Liver (tissue), 8 donors: ENCODE measurements at regions not wholly inside any gene's neighbourhood (a gene's known extent, or its start where the extent isn't known, plus 50 kb on each side); places are given as distances from the start of the nearest gene placed in this dataset.

Experiments used
- DNase-seq: peaks from one replicate; pipeline ENCODE4 v3.0.0-alpha.2; 2017; ENCODE audit warnings: low spot score
- H3K27ac ChIP-seq, 2 donors: one replicate each; pipeline ENCODE4 v1.7.0; 2013; ENCODE audit warnings: inconsistent platforms in 2 of 2, low read length in 2 of 2, control low read depth in 1 of 2, low read depth in 1 of 2, mild to moderate bottlenecking in 1 of 2
- H3K27me3 ChIP-seq, 4 donors: one replicate each; pipeline versions ENCODE4 v1.6.1 to v1.7.0; 2013; ENCODE audit warnings: low read length in 3 of 4, inconsistent platforms in 1 of 4, mild to moderate bottlenecking in 1 of 4, moderate library complexity in 1 of 4; ENCODE audit not compliant: control insufficient read depth in 4 of 4, insufficient read depth in 4 of 4
- H3K36me3 ChIP-seq, 4 donors: one replicate each; pipeline versions ENCODE4 v1.6.1 to v1.7.0; 2013; ENCODE audit warnings: low read length in 3 of 4, mild to moderate bottlenecking in 3 of 4, low read depth in 1 of 4, moderate library complexity in 1 of 4; ENCODE audit not compliant: control insufficient read depth in 4 of 4, insufficient read depth in 3 of 4
- H3K4me1 ChIP-seq, 4 donors: one replicate each; pipeline versions ENCODE4 v1.6.1 to v1.7.0; 2013; ENCODE audit warnings: low read length in 3 of 4, mild to moderate bottlenecking in 3 of 4, moderate library complexity in 1 of 4; ENCODE audit not compliant: control insufficient read depth in 4 of 4, insufficient read depth in 4 of 4
- H3K4me3 ChIP-seq, 3 donors: one replicate each; pipeline versions ENCODE4 v1.6.1 to v1.7.0; 2013; ENCODE audit warnings: low read length in 3 of 3, control low read depth in 1 of 3, low read depth in 1 of 3, mild to moderate bottlenecking in 1 of 3
- H3K9ac ChIP-seq, 2 donors: one replicate each; pipeline ENCODE4 v1.7.0; 2013; ENCODE audit warnings: low read length in 2 of 2, mild to moderate bottlenecking in 2 of 2, moderate library complexity in 2 of 2, control low read depth in 1 of 2, low read depth in 1 of 2
- H3K9me3 ChIP-seq, 4 donors: one replicate each; pipeline versions ENCODE4 v1.6.1 to v1.7.0; 2013; ENCODE audit warnings: low read length in 3 of 4; ENCODE audit not compliant: control insufficient read depth in 4 of 4
- FOXA1 ChIP-seq: IDR thresholded peaks from 2 replicates; pipeline ENCODE4 v1.6.1; 2016; ENCODE audit warnings: antibody characterized with exemption
- FOXA2 ChIP-seq: IDR thresholded peaks from 2 replicates; pipeline ENCODE4 v1.6.1; 2016; ENCODE audit warnings: antibody characterized with exemption
- GABPA ChIP-seq, 2 donors: IDR thresholded peaks in 1 of 2; conservative IDR thresholded peaks in 1 of 2; 2 replicates each; pipeline ENCODE4 v1.6.1; 2016; ENCODE audit warnings: antibody characterized with exemption in 2 of 2, mild to moderate bottlenecking in 1 of 2, moderate library complexity in 1 of 2
- HNF4A ChIP-seq, 2 donors: conservative IDR thresholded peaks; 2 replicates each; pipeline ENCODE4 v1.6.1; 2016; ENCODE audit warnings: antibody characterized with exemption in 2 of 2, mild to moderate bottlenecking in 2 of 2
- JUND ChIP-seq, 2 donors: IDR thresholded peaks; 2 replicates each; pipeline ENCODE4 v1.6.1; 2016; ENCODE audit warnings: antibody characterized with exemption in 2 of 2
- NR2F2 ChIP-seq: IDR thresholded peaks from 2 replicates; pipeline ENCODE4 v1.6.1; 2016; ENCODE audit warnings: antibody characterized with exemption
- RAD21 ChIP-seq, 2 donors: IDR thresholded peaks; 2 replicates each; pipeline ENCODE4 v1.6.1; 2016; ENCODE audit warnings: antibody characterized with exemption in 2 of 2, mild to moderate bottlenecking in 2 of 2
- RXRA ChIP-seq, 2 donors: IDR thresholded peaks; 2 replicates each; pipeline ENCODE4 v1.6.1; 2017 to 2018; ENCODE audit warnings: antibody characterized with exemption in 2 of 2, mild to moderate bottlenecking in 1 of 2
- SP1 ChIP-seq: IDR thresholded peaks from 2 replicates; pipeline ENCODE4 v1.6.1; 2018; ENCODE audit warnings: antibody characterized with exemption, mild to moderate bottlenecking
- TAF1 ChIP-seq: conservative IDR thresholded peaks from 2 replicates; pipeline ENCODE4 v1.6.1; 2016; ENCODE audit warnings: antibody characterized with exemption, mild to moderate bottlenecking
- YY1 ChIP-seq: IDR thresholded peaks from 2 replicates; pipeline ENCODE4 v1.6.1; 2016; ENCODE audit warnings: antibody characterized with exemption, mild to moderate bottlenecking
- WGBS: extraction: QIAGEN DNeasy Blood & Tissue Kit; methylation state at CpG from one replicate; pipeline ENCODE4 v1.1.7; 2013; 5-methylcytosine and 5-hydroxymethylcytosine counted together
- TF ChIP-seq, protein P1 (sequence below): IDR thresholded peaks from 2 replicates; pipeline ENCODE4 v1.6.1; 2016; ENCODE audit warnings: antibody characterized with exemption
- TF ChIP-seq, protein P2 (sequence below): IDR thresholded peaks from 2 replicates; pipeline ENCODE4 v1.6.1; 2016; ENCODE audit warnings: antibody characterized with exemption
- TF ChIP-seq, protein P3 (sequence below): IDR thresholded peaks from 2 replicates; pipeline ENCODE4 v1.6.1; 2016; ENCODE audit warnings: antibody characterized with exemption
- TF ChIP-seq, protein P4 (sequence below): IDR thresholded peaks from 2 replicates; pipeline ENCODE4 v1.6.1; 2016; ENCODE audit warnings: antibody characterized with exemption, mild to moderate bottlenecking
- TF ChIP-seq, protein P5 (sequence below): fragments of 150-350 bp; IDR thresholded peaks from 2 replicates; pipeline ENCODE4 v1.5.1; 2017; ENCODE audit warnings: improper control_type of control experiment, low read depth, low read length; ENCODE audit not compliant: missing input control
- donor health status: healthy.
- donor health status: healthy.
- donor health status: healthy.
- donor health status: healthy.
- donor health status: healthy.

DNA sequence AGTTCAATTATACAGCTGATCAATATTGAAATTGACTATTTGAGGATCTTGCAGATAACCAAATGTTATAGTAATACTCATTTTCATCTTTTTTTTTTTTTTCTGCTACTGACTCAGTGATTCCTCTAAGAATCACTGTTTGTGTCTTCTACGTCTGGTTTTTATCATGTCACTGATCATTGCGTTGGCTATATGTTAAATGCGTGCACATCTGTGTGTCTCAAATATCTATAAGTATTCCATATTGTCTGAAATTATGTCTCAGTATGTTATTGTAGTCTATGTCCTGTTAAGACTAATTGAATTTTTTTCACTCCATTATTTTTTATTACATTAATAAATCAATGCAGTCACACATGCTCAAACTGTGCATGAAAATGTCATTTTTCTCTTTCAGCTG, 200.5 kb downstream of the PCDH20 start:
- TF ChIP-seq, protein P1, sequence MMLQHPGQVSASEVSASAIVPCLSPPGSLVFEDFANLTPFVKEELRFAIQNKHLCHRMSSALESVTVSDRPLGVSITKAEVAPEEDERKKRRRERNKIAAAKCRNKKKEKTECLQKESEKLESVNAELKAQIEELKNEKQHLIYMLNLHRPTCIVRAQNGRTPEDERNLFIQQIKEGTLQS: no peak
- TF ChIP-seq FOXA2: no peak
- TF ChIP-seq, protein P2, sequence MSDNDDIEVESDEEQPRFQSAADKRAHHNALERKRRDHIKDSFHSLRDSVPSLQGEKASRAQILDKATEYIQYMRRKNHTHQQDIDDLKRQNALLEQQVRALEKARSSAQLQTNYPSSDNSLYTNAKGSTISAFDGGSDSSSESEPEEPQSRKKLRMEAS: no peak
- TF ChIP-seq, protein P3, sequence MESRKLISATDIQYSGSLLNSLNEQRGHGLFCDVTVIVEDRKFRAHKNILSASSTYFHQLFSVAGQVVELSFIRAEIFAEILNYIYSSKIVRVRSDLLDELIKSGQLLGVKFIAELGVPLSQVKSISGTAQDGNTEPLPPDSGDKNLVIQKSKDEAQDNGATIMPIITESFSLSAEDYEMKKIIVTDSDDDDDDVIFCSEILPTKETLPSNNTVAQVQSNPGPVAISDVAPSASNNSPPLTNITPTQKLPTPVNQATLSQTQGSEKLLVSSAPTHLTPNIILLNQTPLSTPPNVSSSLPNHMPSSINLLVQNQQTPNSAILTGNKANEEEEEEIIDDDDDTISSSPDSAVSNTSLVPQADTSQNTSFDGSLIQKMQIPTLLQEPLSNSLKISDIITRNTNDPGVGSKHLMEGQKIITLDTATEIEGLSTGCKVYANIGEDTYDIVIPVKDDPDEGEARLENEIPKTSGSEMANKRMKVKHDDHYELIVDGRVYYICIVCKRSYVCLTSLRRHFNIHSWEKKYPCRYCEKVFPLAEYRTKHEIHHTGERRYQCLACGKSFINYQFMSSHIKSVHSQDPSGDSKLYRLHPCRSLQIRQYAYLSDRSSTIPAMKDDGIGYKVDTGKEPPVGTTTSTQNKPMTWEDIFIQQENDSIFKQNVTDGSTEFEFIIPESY: no peak
- no peak for TF ChIP-seq FOXA1
- no peak for TF ChIP-seq SP1
- no peak for TF ChIP-seq RXRA (IDR thresholded peaks at IDR 0.05)
- TF ChIP-seq, protein P4, sequence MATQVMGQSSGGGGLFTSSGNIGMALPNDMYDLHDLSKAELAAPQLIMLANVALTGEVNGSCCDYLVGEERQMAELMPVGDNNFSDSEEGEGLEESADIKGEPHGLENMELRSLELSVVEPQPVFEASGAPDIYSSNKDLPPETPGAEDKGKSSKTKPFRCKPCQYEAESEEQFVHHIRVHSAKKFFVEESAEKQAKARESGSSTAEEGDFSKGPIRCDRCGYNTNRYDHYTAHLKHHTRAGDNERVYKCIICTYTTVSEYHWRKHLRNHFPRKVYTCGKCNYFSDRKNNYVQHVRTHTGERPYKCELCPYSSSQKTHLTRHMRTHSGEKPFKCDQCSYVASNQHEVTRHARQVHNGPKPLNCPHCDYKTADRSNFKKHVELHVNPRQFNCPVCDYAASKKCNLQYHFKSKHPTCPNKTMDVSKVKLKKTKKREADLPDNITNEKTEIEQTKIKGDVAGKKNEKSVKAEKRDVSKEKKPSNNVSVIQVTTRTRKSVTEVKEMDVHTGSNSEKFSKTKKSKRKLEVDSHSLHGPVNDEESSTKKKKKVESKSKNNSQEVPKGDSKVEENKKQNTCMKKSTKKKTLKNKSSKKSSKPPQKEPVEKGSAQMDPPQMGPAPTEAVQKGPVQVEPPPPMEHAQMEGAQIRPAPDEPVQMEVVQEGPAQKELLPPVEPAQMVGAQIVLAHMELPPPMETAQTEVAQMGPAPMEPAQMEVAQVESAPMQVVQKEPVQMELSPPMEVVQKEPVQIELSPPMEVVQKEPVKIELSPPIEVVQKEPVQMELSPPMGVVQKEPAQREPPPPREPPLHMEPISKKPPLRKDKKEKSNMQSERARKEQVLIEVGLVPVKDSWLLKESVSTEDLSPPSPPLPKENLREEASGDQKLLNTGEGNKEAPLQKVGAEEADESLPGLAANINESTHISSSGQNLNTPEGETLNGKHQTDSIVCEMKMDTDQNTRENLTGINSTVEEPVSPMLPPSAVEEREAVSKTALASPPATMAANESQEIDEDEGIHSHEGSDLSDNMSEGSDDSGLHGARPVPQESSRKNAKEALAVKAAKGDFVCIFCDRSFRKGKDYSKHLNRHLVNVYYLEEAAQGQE: no peak
- TF ChIP-seq GABPA (IDR thresholded peaks at IDR 0.05 in 1 of 2, conservative IDR thresholded peaks at IDR 0.05 in 1 of 2): no peak
- H3K36me3 ChIP-seq: no peaks in the 10 kb centered on the region
- H3K27ac ChIP-seq: no peak overlapping the region
- peaks cover 0 to 3% (median under 1%) of the 10 kb centered on the region in 4 donors for H3K9me3 ChIP-seq
- no peaks in the 10 kb centered on the region for H3K27me3 ChIP-seq
- H3K4me3 ChIP-seq: no peak overlapping the region
- 73% methylated on average over 3 of the region's 3 CpGs for WGBS
- no peak overlapping the region for H3K9ac ChIP-seq
- no peak for DNase-seq
- no peaks in the 10 kb centered on the region for H3K4me1 ChIP-seq

DNA sequence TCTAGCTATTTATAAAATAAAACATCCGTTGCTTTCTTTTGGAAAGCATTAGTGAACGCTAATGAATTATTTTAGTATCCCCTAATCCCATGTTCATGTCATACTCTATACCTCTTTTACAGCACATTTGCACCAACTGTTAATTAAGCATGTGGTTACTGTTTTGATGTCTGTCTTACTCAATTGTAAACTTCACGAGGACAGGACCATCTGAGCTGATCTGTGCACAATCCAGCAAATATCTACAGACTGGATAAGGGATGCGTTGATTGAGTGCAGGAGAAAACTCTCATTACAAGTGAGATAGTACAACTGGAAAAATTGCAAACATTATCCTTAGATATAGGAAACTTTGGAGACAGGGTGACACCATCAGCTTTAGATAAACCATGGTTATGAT, 201.1 kb downstream of the PCDH20 start:
- H3K27ac ChIP-seq: no peak overlapping the region
- H3K36me3 ChIP-seq: no peaks in the 10 kb centered on the region
- TF ChIP-seq HNF4A (conservative IDR thresholded peaks at IDR 0.05) (no peak), SP1 (no peak), FOXA1 (no peak), FOXA2 (no peak), TAF1 (no peak), RAD21 (IDR thresholded peaks at IDR 0.05) (no peak), JUND (IDR thresholded peaks at IDR 0.05) (no peak), GABPA (IDR thresholded peaks at IDR 0.05 in 1 of 2, conservative IDR thresholded peaks at IDR 0.05 in 1 of 2) (no peak), YY1 (no peak), NR2F2 (no peak)
- TF ChIP-seq, protein P3: no peak
- TF ChIP-seq, protein P5, sequence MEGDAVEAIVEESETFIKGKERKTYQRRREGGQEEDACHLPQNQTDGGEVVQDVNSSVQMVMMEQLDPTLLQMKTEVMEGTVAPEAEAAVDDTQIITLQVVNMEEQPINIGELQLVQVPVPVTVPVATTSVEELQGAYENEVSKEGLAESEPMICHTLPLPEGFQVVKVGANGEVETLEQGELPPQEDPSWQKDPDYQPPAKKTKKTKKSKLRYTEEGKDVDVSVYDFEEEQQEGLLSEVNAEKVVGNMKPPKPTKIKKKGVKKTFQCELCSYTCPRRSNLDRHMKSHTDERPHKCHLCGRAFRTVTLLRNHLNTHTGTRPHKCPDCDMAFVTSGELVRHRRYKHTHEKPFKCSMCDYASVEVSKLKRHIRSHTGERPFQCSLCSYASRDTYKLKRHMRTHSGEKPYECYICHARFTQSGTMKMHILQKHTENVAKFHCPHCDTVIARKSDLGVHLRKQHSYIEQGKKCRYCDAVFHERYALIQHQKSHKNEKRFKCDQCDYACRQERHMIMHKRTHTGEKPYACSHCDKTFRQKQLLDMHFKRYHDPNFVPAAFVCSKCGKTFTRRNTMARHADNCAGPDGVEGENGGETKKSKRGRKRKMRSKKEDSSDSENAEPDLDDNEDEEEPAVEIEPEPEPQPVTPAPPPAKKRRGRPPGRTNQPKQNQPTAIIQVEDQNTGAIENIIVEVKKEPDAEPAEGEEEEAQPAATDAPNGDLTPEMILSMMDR: no peak
- TF ChIP-seq, protein P4: no peak
- TF ChIP-seq, protein P1: no peak
- H3K27me3 ChIP-seq: no peaks in the 10 kb centered on the region
- DNase-seq: no peak
- H3K9me3 ChIP-seq: peaks cover 0 to 2% (median under 1%) of the 10 kb centered on the region in 4 donors
- no peak overlapping the region for H3K9ac ChIP-seq
- H3K4me1 ChIP-seq: no peaks in the 10 kb centered on the region
- WGBS: 61% methylated on average over 4 of the region's 4 CpGs
- no peak overlapping the region for H3K4me3 ChIP-seq
